GM18867 (cell line): ENCODE measurements at regions not wholly inside any gene's neighbourhood (a gene's known extent, or its start where the extent isn't known, plus 50 kb on each side); places are given as distances from the start of the nearest gene placed in this dataset.
"Not testable (repeated sequence)": the region's sequence is repeated elsewhere in the genome, so short reads cannot be mapped to it uniquely, and the experiment has no call there.

Experiments used
- ATAC-seq: cut with Tn5 transposase; IDR thresholded peaks from one replicate; pipeline ENCODE4 v1.9.1; 2021; ENCODE audit warnings: mild to moderate bottlenecking, moderate library complexity; ENCODE audit not compliant: unreplicated experiment

- no peak for ATAC-seq
Observed at GRCh38 chr6:49284180-49284579, 178.9 kb downstream of the MMUT start.

- ATAC-seq: not testable (repeated sequence)
Observed at GRCh38 chr6:49274809-49275769, 188.0 kb downstream of the MMUT start.

GRCh38 chr6:49269190-49269589, 193.9 kb downstream of the MMUT start:
- no peak for ATAC-seq

GRCh38 chr6:49264909-49265308, 198.1 kb downstream of the MMUT start:
- peak; percentile 51 for ATAC-seq

DNA sequence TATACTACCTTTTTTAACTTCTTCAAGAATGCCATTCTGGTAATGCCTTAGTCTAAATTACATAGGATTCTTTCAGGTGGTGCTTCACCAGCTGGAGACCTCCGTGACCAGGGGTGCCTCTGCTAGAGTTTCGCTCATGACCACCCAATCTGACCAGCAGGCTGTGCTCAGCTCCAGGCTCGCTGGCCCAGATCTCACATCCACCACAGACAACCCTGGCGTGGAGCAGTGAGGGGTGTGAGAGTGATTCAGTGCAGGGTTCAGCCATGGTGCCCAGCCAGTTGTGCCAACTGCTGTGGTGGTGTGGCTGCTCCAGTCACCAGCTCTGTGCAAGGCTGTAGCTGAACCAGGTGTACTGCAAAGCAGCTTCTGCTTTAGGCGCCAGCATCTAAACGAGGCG, 198.6 kb downstream of the MMUT start:
- peak; percentile 28 for ATAC-seq

DNA sequence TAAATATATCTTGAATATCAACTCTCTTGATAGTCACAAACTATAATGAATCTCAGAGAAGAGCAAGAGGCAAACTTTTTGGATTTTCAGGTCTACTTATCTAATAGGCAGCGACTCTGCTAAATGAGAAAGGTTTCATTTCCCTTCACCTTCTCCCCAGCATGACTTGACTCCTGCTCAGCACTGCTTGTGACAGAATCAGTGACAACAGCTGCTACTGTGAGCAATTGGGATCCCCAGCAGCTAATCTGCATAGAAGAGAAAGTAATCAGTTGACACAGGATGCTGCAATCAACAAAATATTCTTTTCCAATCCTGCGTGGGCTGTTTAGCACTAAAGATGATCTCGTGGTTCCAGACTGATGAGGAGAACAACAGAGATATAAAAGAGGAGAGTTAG, 205.5 kb downstream of the MMUT start:
- no peak for ATAC-seq

- ATAC-seq: no peak
Observed at GRCh38 chr6:49255335-49255734, 207.7 kb downstream of the MMUT start.

GRCh38 chr6:49252901-49253300, 210.2 kb downstream of the MMUT start:
- no peak for ATAC-seq

DNA sequence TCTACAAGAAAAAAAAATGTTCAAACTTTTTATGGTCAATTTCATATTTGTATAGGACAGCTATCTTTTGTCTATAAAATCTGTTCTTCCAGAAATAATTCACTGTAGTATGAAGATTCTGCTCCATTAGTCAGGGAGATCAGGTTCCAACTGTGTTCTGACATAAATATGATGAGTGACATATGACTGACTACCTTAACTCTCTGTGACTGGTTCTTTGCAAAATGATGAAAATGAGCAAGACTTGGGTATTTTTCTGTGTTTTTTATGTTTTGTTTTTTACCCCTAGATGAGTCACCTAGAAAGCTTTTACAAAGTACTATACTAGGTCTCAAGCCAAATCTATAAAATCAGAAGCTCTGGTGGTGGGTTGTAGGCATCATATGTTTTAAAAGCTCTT, 229.6 kb downstream of the MMUT start:
- no peak for ATAC-seq

- ATAC-seq: no peak
Observed at GRCh38 chr6:49225471-49225870, 237.6 kb downstream of the MMUT start.

- no peak for ATAC-seq
Observed at GRCh38 chr6:49220293-49220692, 242.8 kb downstream of the MMUT start.

- no peak for ATAC-seq
Observed at GRCh38 chr6:49205526-49205925, 257.5 kb downstream of the MMUT start.

GRCh38 chr6:49202924-49203536, 260.0 kb downstream of the MMUT start:
- no peak for ATAC-seq

- no peak for ATAC-seq
Observed at GRCh38 chr6:49198015-49198414, 265.0 kb downstream of the MMUT start.

DNA sequence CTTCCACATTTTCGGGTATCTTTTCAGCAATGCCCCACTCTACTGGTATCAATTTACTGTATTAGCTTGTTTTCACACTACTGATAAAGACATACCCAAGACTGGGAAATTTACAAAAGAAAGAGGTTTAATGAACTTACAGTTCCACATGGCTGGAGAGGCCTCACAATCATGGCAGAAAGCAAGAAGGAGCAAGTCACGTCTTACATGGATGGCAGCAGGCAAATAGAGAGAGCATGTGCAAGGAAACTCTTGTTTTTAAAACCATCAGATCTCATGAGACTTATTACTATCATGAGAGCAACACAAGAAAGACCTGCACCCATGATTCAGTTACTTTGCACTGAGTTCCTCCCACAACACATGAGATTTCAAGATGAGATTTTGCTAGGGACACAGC, 300.7 kb downstream of the MMUT start:
- not testable (repeated sequence) for ATAC-seq

GRCh38 chr6:49155316-49155715, 307.7 kb downstream of the MMUT start:
- no peak for ATAC-seq

DNA sequence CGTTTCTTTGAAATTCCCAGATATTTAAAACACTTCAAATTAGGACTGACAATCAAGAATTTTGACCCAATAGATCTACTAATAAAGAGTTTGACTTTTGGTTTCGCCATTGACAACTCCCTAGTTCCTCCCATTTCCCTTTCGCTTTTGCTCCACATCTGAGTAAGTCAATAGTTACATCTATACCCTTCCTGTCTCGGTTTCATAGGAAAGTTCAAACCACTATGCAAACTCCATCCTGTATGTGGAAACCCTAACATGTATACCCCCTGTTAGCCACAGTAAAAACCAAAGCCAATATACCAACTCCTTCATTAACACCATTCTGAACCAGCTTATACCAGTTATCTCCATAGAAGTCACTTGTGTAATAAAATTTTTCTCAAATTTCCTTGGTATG, 311.1 kb downstream of the MMUT start:
- peak; percentile 42 for ATAC-seq

DNA sequence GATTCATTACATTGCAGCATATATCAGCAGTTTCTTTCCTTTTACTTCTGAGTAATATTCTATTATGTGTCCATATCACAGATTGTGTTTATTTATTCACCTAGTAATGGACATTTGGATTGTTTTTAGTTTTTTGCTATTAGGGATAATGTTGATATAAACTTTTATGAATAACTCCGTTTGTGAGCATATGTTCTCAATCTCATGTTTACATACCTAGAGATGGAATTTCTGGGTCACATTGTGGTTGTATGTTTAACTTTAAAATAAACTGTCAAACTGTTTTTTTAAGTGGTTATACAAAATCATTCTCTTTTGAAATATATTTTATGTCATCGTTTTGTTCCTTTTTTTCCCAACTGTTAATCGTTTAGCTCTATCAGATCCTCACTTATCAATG, 311.6 kb downstream of the MMUT start:
- no peak for ATAC-seq

- no peak for ATAC-seq
Observed at GRCh38 chr6:49151033-49151432, 312.0 kb downstream of the MMUT start.

DNA sequence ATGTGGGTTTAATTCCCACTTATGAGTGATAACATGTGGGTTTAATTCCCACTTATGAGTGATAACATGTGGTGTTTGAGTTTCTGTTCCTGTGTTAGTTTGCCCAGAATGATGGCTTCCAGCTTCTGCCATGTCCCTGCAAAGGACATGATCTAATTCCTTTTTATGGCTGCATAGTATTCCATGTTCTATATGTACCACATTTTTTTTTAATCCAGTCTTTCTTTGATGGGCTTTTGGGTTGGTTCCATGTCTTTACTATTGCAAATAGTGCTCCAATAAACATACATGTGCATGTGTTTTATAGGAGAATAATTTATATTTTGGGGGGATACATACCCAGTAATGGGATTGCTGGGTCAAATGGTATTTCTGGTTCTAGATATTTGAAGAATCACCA, 317.8 kb downstream of the MMUT start:
- no peak for ATAC-seq

GRCh38 chr6:49142421-49143151, 320.5 kb downstream of the MMUT start:
- ATAC-seq: no peak

- no peak for ATAC-seq
Observed at GRCh38 chr6:49121970-49122369, 341.1 kb downstream of the MMUT start.
